GM23248 (cell line): ENCODE measurements at regions not wholly inside any gene's neighbourhood (a gene's known extent, or its start where the extent isn't known, plus 50 kb on each side); places are given as distances from the start of the nearest gene placed in this dataset.

Experiments
- EZH2 ChIP-seq: fragments of 200-600 bp; sonication (generic); IDR thresholded peaks from 2 replicates; pipeline ENCODE4 v1.6.1; 2018; ENCODE audit warnings: antibody characterized with exemption, mild to moderate bottlenecking; ENCODE audit not compliant: insufficient read depth, poor library complexity, severe bottlenecking
- EZH2phosphoT487 ChIP-seq: fragments of 200-600 bp; sonication (generic); IDR thresholded peaks from 2 replicates; pipeline ENCODE4 v1.6.1; 2018; ENCODE audit warnings: antibody characterized with exemption, moderate library complexity, mild to moderate bottlenecking, low read depth; ENCODE audit not compliant: insufficient read depth

DNA sequence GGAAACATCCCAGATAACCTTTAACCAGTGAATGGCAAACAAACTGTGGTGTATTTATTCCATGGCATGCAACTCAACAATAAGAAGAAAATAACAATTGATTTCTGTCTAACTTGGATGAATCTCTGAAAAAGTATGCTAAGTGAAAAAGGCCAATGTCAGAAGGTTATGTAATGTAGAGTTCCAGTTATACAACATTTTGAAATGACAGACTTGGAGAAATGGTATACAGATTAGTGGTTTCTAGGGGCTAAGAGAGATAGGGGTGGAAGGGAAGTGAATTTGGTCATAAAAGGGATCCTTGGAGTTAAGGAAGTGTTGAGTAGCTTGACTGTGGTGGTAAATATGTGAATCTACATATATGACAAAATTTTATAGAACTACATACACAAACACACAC lies 269.4 kb upstream of the SUCLG2 start:
- TF ChIP-seq EZH2 (no peak), EZH2phosphoT487 (no peak)
